HG02973 (cell line): ENCODE measurements at regions not wholly inside any gene's neighbourhood (a gene's known extent, or its start where the extent isn't known, plus 50 kb on each side); places are given as distances from the start of the nearest gene placed in this dataset.
"Not testable (repeated sequence)": the region's sequence is repeated elsewhere in the genome, so short reads cannot be mapped to it uniquely, and the experiment has no call there.

Experiments used
- ATAC-seq: cut with Tn5 transposase; IDR thresholded peaks from one replicate; pipeline ENCODE4 v1.9.1; 2021; ENCODE audit warnings: moderate library complexity; ENCODE audit not compliant: unreplicated experiment

- no peak for ATAC-seq
Measured at GRCh38 chr20:12068121-12068520, 150.4 kb downstream of the BTBD3 start.

GRCh38 chr20:12069181-12069580 lies 151.5 kb downstream of the BTBD3 start:
- ATAC-seq, result no peak

GRCh38 chr20:12072221-12072953 lies 154.7 kb downstream of the BTBD3 start:
- ATAC-seq, result no peak

- ATAC-seq, result no peak
Measured at GRCh38 chr20:12072954-12073264, 155.2 kb downstream of the BTBD3 start.

- no peak for ATAC-seq
Measured at GRCh38 chr20:12074111-12074655, 156.5 kb downstream of the BTBD3 start.

GRCh38 chr20:12076200-12076599 lies 158.5 kb downstream of the BTBD3 start:
- no peak for ATAC-seq

- no peak for ATAC-seq
Measured at GRCh38 chr20:12077875-12078274, 160.2 kb downstream of the BTBD3 start.

GRCh38 chr20:12079490-12079889 lies 161.8 kb downstream of the BTBD3 start:
- no peak for ATAC-seq

- ATAC-seq, result no peak
Measured at GRCh38 chr20:12083269-12083668, 165.6 kb downstream of the BTBD3 start.

GRCh38 chr20:12084482-12084881 lies 166.8 kb downstream of the BTBD3 start:
- ATAC-seq, result no peak

- ATAC-seq, result no peak
Measured at GRCh38 chr20:12086359-12086758, 168.7 kb downstream of the BTBD3 start.

- ATAC-seq, result no peak
Measured at GRCh38 chr20:12090920-12091319, 173.2 kb downstream of the BTBD3 start.

GRCh38 chr20:12093057-12093796 lies 175.5 kb downstream of the BTBD3 start:
- ATAC-seq, result no peak

- not testable (repeated sequence) for ATAC-seq
Measured at GRCh38 chr20:12093797-12094190, 176.1 kb downstream of the BTBD3 start.

- no peak for ATAC-seq
Measured at GRCh38 chr20:12095180-12095920, 177.7 kb downstream of the BTBD3 start.

- no peak for ATAC-seq
Measured at GRCh38 chr20:12098421-12098820, 180.7 kb downstream of the BTBD3 start.

GRCh38 chr20:12108846-12109245 lies 191.2 kb downstream of the BTBD3 start:
- ATAC-seq, result no peak

GRCh38 chr20:12110274-12110673 lies 192.6 kb downstream of the BTBD3 start:
- ATAC-seq, result no peak

- no peak for ATAC-seq
Measured at GRCh38 chr20:12110711-12111110, 193.0 kb downstream of the BTBD3 start.

GRCh38 chr20:12111431-12112088 lies 193.9 kb downstream of the BTBD3 start:
- ATAC-seq, result no peak

GRCh38 chr20:12112089-12112474 lies 194.4 kb downstream of the BTBD3 start:
- ATAC-seq, result no peak
